Fibroblast of the aortic adventitia (primary cell): ENCODE measurements at regions not wholly inside any gene's neighbourhood (a gene's known extent, or its start where the extent isn't known, plus 50 kb on each side); places are given as distances from the start of the nearest gene placed in this dataset.

Experiments used
- DNase-seq: peaks from one replicate; pipeline ENCODE4 v3.0.0-alpha.2; 2010; ENCODE audit warnings: low read depth
- H3K4me3 ChIP-seq: 2 replicates; pipeline ENCODE4 v1.5.1; 2011; ENCODE audit warnings: low read depth, mild to moderate bottlenecking, control low read depth, low read length, moderate library complexity
- CTCF ChIP-seq: IDR thresholded peaks from 2 replicates; pipeline ENCODE4 v1.5.1; 2011; ENCODE audit warnings: mild to moderate bottlenecking, low read length, control low read depth, inconsistent platforms; ENCODE audit not compliant: insufficient read depth

- no peak overlapping the region for H3K4me3 ChIP-seq
- DNase-seq = no peak
- TF ChIP-seq CTCF = no peak
Measured at GRCh38 chr12:98325003-98325402, 190.4 kb upstream of the TMPO start.

GRCh38 chr12:98328467-98328866 lies 186.9 kb upstream of the TMPO start:
- H3K4me3 ChIP-seq = no peak overlapping the region
- DNase-seq = no peak
- no peak for TF ChIP-seq CTCF

- no peak for DNase-seq
Measured at GRCh38 chr12:98329589-98329988, 185.8 kb upstream of the TMPO start.

GRCh38 chr12:98332642-98333041 lies 182.7 kb upstream of the TMPO start:
- no peak for DNase-seq
- no peak for TF ChIP-seq CTCF
- H3K4me3 ChIP-seq = no peak overlapping the region

More at GRCh38 chr12:98329589-98329988, 185.8 kb upstream of the TMPO start:
- no peak overlapping the region for H3K4me3 ChIP-seq
- TF ChIP-seq CTCF = no peak

- no peak overlapping the region for H3K4me3 ChIP-seq
- no peak for DNase-seq
- no peak for TF ChIP-seq CTCF
Measured at GRCh38 chr12:98334768-98335167, 180.6 kb upstream of the TMPO start.

- no peak overlapping the region for H3K4me3 ChIP-seq
- no peak for TF ChIP-seq CTCF
- DNase-seq = no peak
Measured at GRCh38 chr12:98341026-98341425, 174.4 kb upstream of the TMPO start.

- no peak for DNase-seq
- no peak overlapping the region for H3K4me3 ChIP-seq
- no peak for TF ChIP-seq CTCF
Measured at GRCh38 chr12:98341732-98342131, 173.7 kb upstream of the TMPO start.
